H1 (cell line): ENCODE measurements at regions not wholly inside any gene's neighbourhood (a gene's known extent, or its start where the extent isn't known, plus 50 kb on each side); places are given as distances from the start of the nearest gene placed in this dataset.

Experiments used
- CTCF ChIA-PET: fragments of 300-600 bp; sonication (Branson Sonifier 250); formaldehyde crosslinking; loops from one replicate; lab custom pipeline; 2021; ENCODE audit not compliant: partially characterized antibody; lab: Charles Lee
- POLR2A ChIA-PET: fragments of 300-600 bp; sonication (Branson Sonifier 250); formaldehyde crosslinking; loops from one replicate; lab custom pipeline; 2021; ENCODE audit warnings: inconsistent platforms; ENCODE audit not compliant: partially characterized antibody; lab: Charles Lee
- DNase-seq, 2 experiments: peaks; one replicate each; pipeline versions ENCODE4 v3.0.0 to v3.0.0-alpha.2; 2010 to 2022; ENCODE audit warnings: low spot score in 2 of 2, low read depth in 1 of 2, mixed read lengths in 1 of 2
- FAIRE-seq: peaks from 2 replicates; lab custom pipeline; 2011; peaks lifted over from hg19 to GRCh38; lab: Jason Lieb, UNC
- H2AFZ ChIP-seq: 2 replicates; pipeline ENCODE4 v1.8.1; 2012; ENCODE audit warnings: low read length, inconsistent platforms
- H2AK5ac ChIP-seq: 2 replicates; pipeline ENCODE4 v1.6.1; 2013; ENCODE audit warnings: low read depth, low read length
- H2BK120ac ChIP-seq: replicated peaks from 2 replicates; pipeline ENCODE3; 2013; ENCODE audit warnings: low read depth, low read length, inconsistent platforms
- H2BK12ac ChIP-seq: 2 replicates; pipeline ENCODE4 v1.6.1; 2013; ENCODE audit warnings: low read depth, low read length
- H2BK15ac ChIP-seq: 2 replicates; pipeline ENCODE4 v1.6.1; 2013; ENCODE audit warnings: low read length
- H2BK20ac ChIP-seq: 2 replicates; pipeline ENCODE4 v1.6.1; 2013; ENCODE audit warnings: low read length
- H2BK5ac ChIP-seq: 2 replicates; pipeline ENCODE4 v1.6.1; 2013; ENCODE audit warnings: low read depth, low read length
- H3K14ac ChIP-seq: 2 replicates; pipeline ENCODE4 v1.6.1; 2013; ENCODE audit warnings: inconsistent platforms; ENCODE audit not compliant: insufficient read length
- H3K18ac ChIP-seq: 2 replicates; pipeline ENCODE4 v1.6.1; 2013; ENCODE audit warnings: low read length; ENCODE audit errors: extremely low read depth
- H3K23ac ChIP-seq: 2 replicates; pipeline ENCODE4 v1.6.1; 2013; ENCODE audit warnings: inconsistent platforms; ENCODE audit not compliant: insufficient read length
- H3K23me2 ChIP-seq: 2 replicates; pipeline ENCODE4 v1.6.1; 2013; ENCODE audit warnings: low read depth, low read length
- H3K27ac ChIP-seq: 2 replicates; pipeline ENCODE4 v1.6.1; 2011; ENCODE audit warnings: low read depth, low read length, inconsistent platforms
- H3K27me3 ChIP-seq, 4 experiments: replicated peaks in 1 of 4; 1 replicate in 1 of 4; 2 replicates in 3 of 4; pipeline versions ENCODE4 v1.6.1 to v1.8.1; 2011 to 2013; ENCODE audit warnings: low read length in 3 of 4, mild to moderate bottlenecking in 3 of 4, inconsistent platforms in 2 of 4, mixed read lengths in 2 of 4, moderate library complexity in 1 of 4; ENCODE audit not compliant: control insufficient read depth in 3 of 4, insufficient read depth in 3 of 4; ENCODE audit errors: extremely low read depth in 1 of 4
- H3K36me3 ChIP-seq, 4 experiments: 2 replicates each; pipeline versions ENCODE4 v1.6.1 to v1.8.1; 2011 to 2013; ENCODE audit warnings: mild to moderate bottlenecking in 4 of 4, low read length in 3 of 4, moderate library complexity in 2 of 4, control low read depth in 1 of 4, inconsistent platforms in 1 of 4; ENCODE audit not compliant: insufficient read depth in 4 of 4, control insufficient read depth in 2 of 4
- H3K4ac ChIP-seq: replicated peaks from 2 replicates; pipeline ENCODE3; 2013; ENCODE audit warnings: low read length, low read depth, mixed read lengths, inconsistent platforms; ENCODE audit not compliant: insufficient read length
- H3K4me1 ChIP-seq, 4 experiments: replicated peaks in 1 of 4; 1 replicate in 1 of 4; 2 replicates in 3 of 4; pipeline versions ENCODE4 v1.6.1 to v1.8.1; 2011 to 2013; ENCODE audit warnings: low read length in 3 of 4, inconsistent platforms in 2 of 4, mixed read lengths in 1 of 4; ENCODE audit not compliant: insufficient read depth in 4 of 4, control insufficient read depth in 3 of 4
- H3K4me2 ChIP-seq, 2 experiments: 2 replicates each; pipeline versions ENCODE4 v1.6.1 to v1.8.1; 2011 to 2013; ENCODE audit warnings: low read depth in 2 of 2, low read length in 2 of 2, control low read depth in 1 of 2, inconsistent platforms in 1 of 2, mild to moderate bottlenecking in 1 of 2; ENCODE audit not compliant: insufficient read depth in 1 of 2
- H3K4me3 ChIP-seq, 4 experiments: fragments of 200-600, 300-600 bp in 1 of 4; sonication (generic), shearing (Covaris generic), sonication (Bioruptor Twin) in 1 of 4; 2 replicates each; pipeline versions ENCODE4 v1.5.1 to v1.8.1; 2011 to 2016; ENCODE audit warnings: low read length in 4 of 4, low read depth in 3 of 4, control low read depth in 2 of 4, inconsistent platforms in 2 of 4, mild to moderate bottlenecking in 2 of 4, mixed read lengths in 1 of 4, moderate library complexity in 1 of 4; ENCODE audit not compliant: insufficient read depth in 2 of 4; ENCODE audit errors: extremely low read depth in 1 of 4
- H3K56ac ChIP-seq: replicated peaks from 2 replicates; pipeline ENCODE3; 2013; ENCODE audit warnings: low read depth, mild to moderate bottlenecking, mixed read lengths, low read length, inconsistent platforms; ENCODE audit not compliant: insufficient read length
- H3K79me1 ChIP-seq: 2 replicates; pipeline ENCODE4 v1.6.1; 2013; ENCODE audit warnings: low read depth, low read length, control low read depth
- H3K79me2 ChIP-seq, 2 experiments: 2 replicates each; pipeline versions ENCODE4 v1.6.1 to v1.8.1; 2012 to 2013; ENCODE audit warnings: low read length in 2 of 2, mild to moderate bottlenecking in 2 of 2, inconsistent platforms in 1 of 2; ENCODE audit not compliant: insufficient read depth in 2 of 2, control insufficient read depth in 1 of 2
- H3K9ac ChIP-seq, 4 experiments: replicated peaks in 1 of 4; 1 replicate in 1 of 4; 2 replicates in 3 of 4; pipeline versions ENCODE4 v1.6.1 to v1.8.1; 2011 to 2013; ENCODE audit warnings: low read depth in 3 of 4, low read length in 3 of 4, control low read depth in 2 of 4, mild to moderate bottlenecking in 2 of 4, moderate library complexity in 2 of 4, inconsistent platforms in 1 of 4; ENCODE audit errors: extremely low read depth in 1 of 4
- H3K9me3 ChIP-seq, 2 experiments: 2 replicates each; pipeline versions ENCODE4 v1.6.1 to v1.8.1; 2012 to 2013; ENCODE audit warnings: mild to moderate bottlenecking in 2 of 2, moderate library complexity in 2 of 2, control low read depth in 1 of 2, inconsistent platforms in 1 of 2, low read depth in 1 of 2, low read length in 1 of 2, mixed read lengths in 1 of 2; ENCODE audit not compliant: insufficient read depth in 2 of 2
- H4K20me1 ChIP-seq, 2 experiments: replicated peaks in 1 of 2; 2 replicates each; pipeline versions ENCODE3 to v1.8.1; 2011 to 2013; ENCODE audit warnings: inconsistent platforms in 2 of 2, low read length in 2 of 2, mild to moderate bottlenecking in 1 of 2; ENCODE audit not compliant: insufficient read depth in 2 of 2, control insufficient read depth in 1 of 2
- H4K5ac ChIP-seq: 2 replicates; pipeline ENCODE4 v1.6.1; 2013; ENCODE audit warnings: low read length, low read depth, mixed read lengths, inconsistent platforms; ENCODE audit not compliant: insufficient read length
- H4K8ac ChIP-seq: 2 replicates; pipeline ENCODE4 v1.8.0; 2013; ENCODE audit warnings: mild to moderate bottlenecking, moderate library complexity, low read length, inconsistent platforms; ENCODE audit not compliant: insufficient read depth; ENCODE audit errors: extremely low read depth
- H4K91ac ChIP-seq: replicated peaks from 2 replicates; pipeline ENCODE3; 2013; ENCODE audit warnings: low read length, mixed read lengths, inconsistent platforms; ENCODE audit not compliant: insufficient read length
- GABPA ChIP-seq: IDR thresholded peaks from 2 replicates; pipeline ENCODE4 v1.6.1; 2011; ENCODE audit warnings: mild to moderate bottlenecking, low read length, moderate library complexity, borderline replicate concordance; ENCODE audit not compliant: insufficient read depth
- POLR2A ChIP-seq, 2 experiments: IDR thresholded peaks; 1 replicate in 1 of 2; 2 replicates in 1 of 2; pipeline ENCODE4 v1.6.1; 2011; ENCODE audit warnings: low read depth in 2 of 2, low read length in 2 of 2, mild to moderate bottlenecking in 2 of 2; ENCODE audit errors: control extremely low read depth in 1 of 2
- RBBP5 ChIP-seq: IDR thresholded peaks from 2 replicates; pipeline ENCODE4 v1.7.1; 2012; ENCODE audit warnings: low read depth, mild to moderate bottlenecking, inconsistent platforms, low read length, moderate library complexity, borderline replicate concordance
- SUZ12 ChIP-seq: fragments of 200-600 bp; sonication (generic); IDR thresholded peaks from 2 replicates; pipeline ENCODE4 v1.6.1; 2012; ENCODE audit warnings: mild to moderate bottlenecking, inconsistent platforms, low read length, moderate library complexity, mixed read lengths
- YY1 ChIP-seq: IDR thresholded peaks from 2 replicates; pipeline ENCODE4 v1.6.1; 2011; ENCODE audit warnings: low read depth, mild to moderate bottlenecking, low read length
- WGBS, 2 experiments: shearing (Covaris generic) in 1 of 2; methylation state at CpG; one replicate each; pipeline versions ENCODE4 v1.1.6 to v1.1.7; 2013 to 2015; ENCODE audit warnings: low lambda C conversion rate in 2 of 2, mixed read lengths in 2 of 2, inconsistent platforms in 1 of 2, low coverage in 1 of 2, missing lambda C conversion rate in 1 of 2; ENCODE audit not compliant: insufficient replicate concordance in 2 of 2, insufficient coverage in 1 of 2, insufficient read length in 1 of 2; ENCODE audit errors: extremely low coverage in 1 of 2, missing lambda C conversion rate in 1 of 2; 5-methylcytosine and 5-hydroxymethylcytosine counted together

- no peaks in the 10 kb centered on the region for H3K79me2 ChIP-seq
- no peak overlapping the region for H3K27ac ChIP-seq
- no peak overlapping the region for H3K4me3 ChIP-seq
- H3K36me3 ChIP-seq = no peaks in the 10 kb centered on the region
- H2AK5ac ChIP-seq = no peak overlapping the region
- H3K23ac ChIP-seq = no peak overlapping the region
- no peak overlapping the region for H2BK120ac ChIP-seq
- H3K23me2 ChIP-seq = no peaks in the 10 kb centered on the region; the same call in 1 of the 2 replicates
- DNase-seq = no peak
- no peaks in the 10 kb centered on the region for H4K20me1 ChIP-seq
- no peak overlapping the region for H3K4ac ChIP-seq
- H3K9me3 ChIP-seq = peaks cover 0 to 5% of the 10 kb centered on the region in 2 experiments; a peak in 2 of 4 replicates
- no peak overlapping the region for H3K56ac ChIP-seq
- H4K5ac ChIP-seq = no peak overlapping the region
- CTCF ChIA-PET = no interaction called here
- POLR2A ChIA-PET = no interaction called here
- no peak overlapping the region for H2BK12ac ChIP-seq
- no peak overlapping the region for H4K8ac ChIP-seq
- 100% methylated on average over 2 of the region's 5 CpGs; no CpG with 5 or more reads in 1 of the 2 experiments for WGBS, 2 experiments
- H3K4me2 ChIP-seq = no peak overlapping the region
- H3K27me3 ChIP-seq = no peaks in the 10 kb centered on the region
- H2AFZ ChIP-seq = no peak overlapping the region
- no peak for FAIRE-seq
- no peak overlapping the region for H3K9ac ChIP-seq
- 0 out of 2 replicates have a peak overlapping the region, but pooled peaks have one; percentile 66 for H2BK20ac ChIP-seq
- no peaks in the 10 kb centered on the region for H3K79me1 ChIP-seq
- no peak overlapping the region for H4K91ac ChIP-seq
- no peak overlapping the region for H3K14ac ChIP-seq
- H2BK5ac ChIP-seq = no peak overlapping the region
- no peak overlapping the region for H2BK15ac ChIP-seq
- no peak overlapping the region for H3K18ac ChIP-seq
- H3K4me1 ChIP-seq = peaks cover 0 to 9% (median 4%) of the 10 kb centered on the region in 4 experiments; a peak in 4 of 7 replicates
- TF ChIP-seq GABPA = no peak
- TF ChIP-seq POLR2A (IDR thresholded peaks at IDR 0.05; ENCODE audit: control extremely low read depth in 1 of 2, low read depth in 2 of 2, low read length in 2 of 2) = no peak
- no peak for TF ChIP-seq YY1
- no peak for TF ChIP-seq SUZ12
- TF ChIP-seq RBBP5 = no peak
Observed at GRCh38 chr18:75658330-75658729, 230.8 kb upstream of the SMIM21 start.
